Keratinocyte (primary cell): ENCODE measurements at regions not wholly inside any gene's neighbourhood (a gene's known extent, or its start where the extent isn't known, plus 50 kb on each side); places are given as distances from the start of the nearest gene placed in this dataset.

Source experiments
- DNase-seq: peaks from one replicate; pipeline ENCODE4 v3.0.0-alpha.2; 2011; ENCODE audit warnings: low read depth, missing footprints, low spot score
- FAIRE-seq: peaks from 2 replicates; lab custom pipeline; 2011; peaks lifted over from hg19 to GRCh38; lab: Jason Lieb, UNC
- H2AFZ ChIP-seq: 2 replicates; pipeline ENCODE4 v1.6.0; 2012; ENCODE audit warnings: low read length, control low read depth, inconsistent platforms; ENCODE audit not compliant: control insufficient read depth
- H3K27ac ChIP-seq: 2 replicates; pipeline ENCODE4 v1.5.1; 2011; ENCODE audit warnings: low read length; ENCODE audit not compliant: control insufficient read depth, insufficient read depth
- H3K27me3 ChIP-seq: 3 replicates; pipeline ENCODE4 v1.6.0; 2011; ENCODE audit warnings: low read length; ENCODE audit not compliant: control insufficient read depth, insufficient read depth; ENCODE audit errors: extremely low read depth
- H3K36me3 ChIP-seq, 2 experiments: 2 replicates in 1 of 2; 3 replicates in 1 of 2; pipeline ENCODE4 v1.5.1; 2011; ENCODE audit warnings: low read length in 2 of 2, mild to moderate bottlenecking in 1 of 2; ENCODE audit not compliant: control insufficient read depth in 2 of 2, insufficient read depth in 2 of 2; ENCODE audit errors: extremely low read depth in 1 of 2
- H3K4me1 ChIP-seq: 3 replicates; pipeline ENCODE4 v1.5.1; 2011; ENCODE audit warnings: low read length; ENCODE audit not compliant: control insufficient read depth, insufficient read depth; ENCODE audit errors: extremely low read depth
- H3K4me2 ChIP-seq: 3 replicates; pipeline ENCODE4 v1.6.0; 2011; ENCODE audit warnings: low read depth, low read length; ENCODE audit not compliant: control insufficient read depth, insufficient read depth; ENCODE audit errors: extremely low read depth
- H3K4me3 ChIP-seq, 3 experiments: fragments of 200-600 bp in 1 of 3; sonication (generic) in 1 of 3; 2 replicates in 2 of 3; 3 replicates in 1 of 3; pipeline ENCODE4 v1.5.1; 2011 to 2016; ENCODE audit warnings: low read length in 3 of 3, mild to moderate bottlenecking in 3 of 3, control low read depth in 2 of 3, inconsistent platforms in 1 of 3, low read depth in 1 of 3, mixed read lengths in 1 of 3, mixed run types in 1 of 3, moderate library complexity in 1 of 3; ENCODE audit not compliant: control insufficient read depth in 2 of 3, insufficient read depth in 2 of 3; ENCODE audit errors: extremely low read depth in 1 of 3
- H3K79me2 ChIP-seq: 2 replicates; pipeline ENCODE4 v1.6.0; 2012; ENCODE audit warnings: low read length; ENCODE audit not compliant: control insufficient read depth, insufficient read depth
- H3K9ac ChIP-seq: 3 replicates; pipeline ENCODE4 v1.6.0; 2011; ENCODE audit warnings: low read length; ENCODE audit not compliant: control insufficient read depth, insufficient read depth; ENCODE audit errors: extremely low read depth
- H3K9me1 ChIP-seq: 3 replicates; pipeline ENCODE4 v1.6.0; 2011; ENCODE audit warnings: low read length; ENCODE audit not compliant: control insufficient read depth, insufficient read depth; ENCODE audit errors: extremely low read depth
- H3K9me3 ChIP-seq: 2 replicates; pipeline ENCODE4 v1.5.1; 2012; ENCODE audit warnings: low read depth, low read length; ENCODE audit not compliant: control insufficient read depth
- H4K20me1 ChIP-seq: 3 replicates; pipeline ENCODE4 v1.6.0; 2011; ENCODE audit warnings: low read length; ENCODE audit not compliant: control insufficient read depth, insufficient read depth; ENCODE audit errors: extremely low read depth
- EZH2 ChIP-seq: IDR thresholded peaks from one replicate; pipeline ENCODE4 v1.6.1; 2012; ENCODE audit warnings: inconsistent platforms, mild to moderate bottlenecking, low read length, moderate library complexity
- dilution Hi-C: fragments of 300-500 bp; cut with MboI; formaldehyde crosslinking; loops from one replicate; pipeline ENCODE4 v1.7.0; 2020; ENCODE audit warnings: low sequenced_read_pairs; ENCODE audit not compliant: extremely low pct_ligation_motif_present
- TF ChIP-seq, protein P1 (sequence below), 3 experiments: IDR thresholded peaks in 1 of 3; conservative IDR thresholded peaks in 1 of 3; optimal IDR thresholded peaks in 1 of 3; 2 replicates in 2 of 3; 3 replicates in 1 of 3; pipeline versions ENCODE3 to v1.5.1; 2011; ENCODE audit warnings: low read length in 3 of 3, mild to moderate bottlenecking in 3 of 3, moderate library complexity in 2 of 3, control low read depth in 1 of 3, inconsistent platforms in 1 of 3; ENCODE audit not compliant: insufficient read depth in 2 of 3; ENCODE audit errors: extremely low read depth in 1 of 3

DNA sequence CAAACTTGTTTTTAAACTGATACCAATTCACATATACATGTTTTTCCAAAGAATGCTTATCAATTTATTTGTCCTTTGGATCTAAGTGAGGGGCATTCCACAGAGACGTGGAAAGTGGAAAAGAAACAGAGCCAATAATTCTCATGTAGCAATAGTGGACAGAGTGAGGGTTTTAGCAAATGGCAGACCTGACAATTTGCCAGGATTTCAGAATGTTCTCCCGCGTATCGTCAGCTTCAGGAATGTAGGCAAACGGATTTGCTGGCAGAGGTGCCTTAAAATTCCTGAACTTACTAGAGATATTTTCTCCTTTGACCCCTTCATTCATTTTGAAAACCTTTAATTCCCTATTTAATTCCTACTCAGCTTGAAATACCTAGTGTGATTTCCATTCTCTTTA is 193.4 kb upstream of the CPHXL start:
- no peak overlapping the region for H3K4me3 ChIP-seq
- H3K27me3 ChIP-seq = no peaks in the 10 kb centered on the region
- TF ChIP-seq, protein P1, sequence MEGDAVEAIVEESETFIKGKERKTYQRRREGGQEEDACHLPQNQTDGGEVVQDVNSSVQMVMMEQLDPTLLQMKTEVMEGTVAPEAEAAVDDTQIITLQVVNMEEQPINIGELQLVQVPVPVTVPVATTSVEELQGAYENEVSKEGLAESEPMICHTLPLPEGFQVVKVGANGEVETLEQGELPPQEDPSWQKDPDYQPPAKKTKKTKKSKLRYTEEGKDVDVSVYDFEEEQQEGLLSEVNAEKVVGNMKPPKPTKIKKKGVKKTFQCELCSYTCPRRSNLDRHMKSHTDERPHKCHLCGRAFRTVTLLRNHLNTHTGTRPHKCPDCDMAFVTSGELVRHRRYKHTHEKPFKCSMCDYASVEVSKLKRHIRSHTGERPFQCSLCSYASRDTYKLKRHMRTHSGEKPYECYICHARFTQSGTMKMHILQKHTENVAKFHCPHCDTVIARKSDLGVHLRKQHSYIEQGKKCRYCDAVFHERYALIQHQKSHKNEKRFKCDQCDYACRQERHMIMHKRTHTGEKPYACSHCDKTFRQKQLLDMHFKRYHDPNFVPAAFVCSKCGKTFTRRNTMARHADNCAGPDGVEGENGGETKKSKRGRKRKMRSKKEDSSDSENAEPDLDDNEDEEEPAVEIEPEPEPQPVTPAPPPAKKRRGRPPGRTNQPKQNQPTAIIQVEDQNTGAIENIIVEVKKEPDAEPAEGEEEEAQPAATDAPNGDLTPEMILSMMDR (optimal IDR thresholded peaks at IDR 0.05 in 1 of 3, IDR thresholded peaks at IDR 0.05 in 1 of 3, conservative IDR thresholded peaks at IDR 0.05 in 1 of 3; ENCODE audit: extremely low read depth in 1 of 3, insufficient read depth in 2 of 3, low read length in 3 of 3) = no peak
- TF ChIP-seq EZH2 = no peak
- no peak overlapping the region for H3K4me2 ChIP-seq
- no peak overlapping the region for H3K27ac ChIP-seq
- dilution Hi-C loops = no loop called here
- no peak for FAIRE-seq
- H2AFZ ChIP-seq = no peak overlapping the region
- H4K20me1 ChIP-seq = no peaks in the 10 kb centered on the region
- no peaks in the 10 kb centered on the region for H3K79me2 ChIP-seq
- DNase-seq = no peak
- no peak overlapping the region for H3K9ac ChIP-seq
- H3K36me3 ChIP-seq = no peaks in the 10 kb centered on the region
- H3K9me1 ChIP-seq = no peaks in the 10 kb centered on the region
- no peaks in the 10 kb centered on the region for H3K4me1 ChIP-seq
- H3K9me3 ChIP-seq = no peaks in the 10 kb centered on the region

DNA sequence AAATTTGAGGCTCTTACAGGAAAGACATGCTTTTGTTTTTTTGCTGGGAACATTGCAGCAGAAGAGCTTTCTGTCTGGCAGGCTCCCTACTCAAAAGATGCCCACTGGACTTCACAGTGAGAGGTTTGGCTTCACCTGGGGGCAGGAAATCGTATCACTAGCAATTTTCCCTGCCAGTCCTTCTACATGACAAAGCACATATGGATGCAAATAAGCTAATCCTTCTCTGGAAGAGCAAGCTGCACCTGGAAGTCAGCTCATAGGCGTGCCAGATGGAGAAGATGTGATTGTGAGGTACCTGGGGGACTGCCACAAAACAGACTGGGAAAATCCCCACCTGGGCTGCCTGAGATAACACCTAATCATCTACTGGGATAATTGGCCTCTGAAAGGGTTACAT is 195.0 kb upstream of the CPHXL start:
- dilution Hi-C loops = no loop called here
- no peak overlapping the region for H3K4me2 ChIP-seq
- H3K4me3 ChIP-seq = no peak overlapping the region
- no peaks in the 10 kb centered on the region for H3K36me3 ChIP-seq
- FAIRE-seq (no peak), DNase-seq (no peak)
- no peak overlapping the region for H3K9ac ChIP-seq
- no peak for TF ChIP-seq EZH2
- TF ChIP-seq, protein P1 (optimal IDR thresholded peaks at IDR 0.05 in 1 of 3, IDR thresholded peaks at IDR 0.05 in 1 of 3, conservative IDR thresholded peaks at IDR 0.05 in 1 of 3; ENCODE audit: extremely low read depth in 1 of 3, insufficient read depth in 2 of 3, low read length in 3 of 3) = no peak
- no peak overlapping the region for H3K27ac ChIP-seq
- H3K9me1 ChIP-seq = no peaks in the 10 kb centered on the region
- H3K79me2 ChIP-seq = no peaks in the 10 kb centered on the region
- H4K20me1 ChIP-seq = no peaks in the 10 kb centered on the region
- no peaks in the 10 kb centered on the region for H3K4me1 ChIP-seq
- no peaks in the 10 kb centered on the region for H3K9me3 ChIP-seq
- no peak overlapping the region for H2AFZ ChIP-seq
- H3K27me3 ChIP-seq = no peaks in the 10 kb centered on the region
